GM18502 (cell line): ENCODE measurements at regions not wholly inside any gene's neighbourhood (a gene's known extent, or its start where the extent isn't known, plus 50 kb on each side); places are given as distances from the start of the nearest gene placed in this dataset.

Experiments used
- ATAC-seq: cut with Tn5 transposase; IDR thresholded peaks from one replicate; pipeline ENCODE4 v1.9.1; 2021; ENCODE audit warnings: mild to moderate bottlenecking; ENCODE audit not compliant: unreplicated experiment, poor library complexity

GRCh38 chr5:88666761-88667495 lies 216.1 kb downstream of the MEF2C start:
- peak; percentile 77 for ATAC-seq

GRCh38 chr5:88665750-88666215 lies 217.2 kb downstream of the MEF2C start:
- no peak for ATAC-seq

GRCh38 chr5:88664645-88665044 lies 218.3 kb downstream of the MEF2C start:
- no peak for ATAC-seq

DNA sequence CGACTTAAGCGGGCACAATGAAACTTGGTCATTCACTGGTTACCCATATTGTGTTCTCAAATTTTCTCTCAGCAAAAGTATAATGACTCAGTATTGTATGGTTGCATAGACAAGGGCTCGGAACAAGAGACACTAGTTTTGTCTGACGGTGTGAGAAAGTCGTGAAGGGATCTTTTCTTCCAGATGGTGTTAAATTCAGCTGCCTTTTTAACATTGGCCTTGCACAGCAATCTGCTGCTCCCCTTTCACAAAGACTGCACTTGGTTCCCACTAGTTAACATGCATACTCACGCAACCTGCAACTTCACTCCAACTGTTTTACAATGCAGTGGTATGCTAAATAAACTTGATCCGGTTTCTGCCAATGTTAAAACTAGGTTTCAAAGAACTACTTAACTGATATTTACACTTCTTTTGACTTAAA lies 219.2 kb downstream of the MEF2C start:
- ATAC-seq: no peak

DNA sequence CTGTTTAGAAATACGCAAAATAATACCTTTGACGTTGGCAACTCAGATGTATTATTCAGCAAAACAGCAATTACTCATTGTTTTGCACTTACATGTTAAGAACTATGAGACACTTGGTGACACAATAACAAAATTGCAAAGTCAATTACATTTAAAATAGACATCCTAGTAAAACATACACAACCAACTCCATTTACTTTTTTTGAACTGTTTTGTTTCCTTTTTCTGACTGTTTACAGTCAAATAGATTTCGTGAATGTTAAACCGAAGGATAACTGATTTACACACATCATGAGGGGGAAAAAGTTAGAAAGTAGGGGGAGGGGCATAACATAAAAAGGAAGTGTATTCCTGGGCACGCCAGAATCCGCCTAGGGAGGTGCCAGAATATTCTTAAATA lies 220.1 kb downstream of the MEF2C start:
- ATAC-seq: no peak

- ATAC-seq: no peak
Observed at GRCh38 chr5:88661806-88662207, 221.2 kb downstream of the MEF2C start.

- ATAC-seq: peak; percentile 75
Observed at GRCh38 chr5:88660947-88661805, 221.8 kb downstream of the MEF2C start.

GRCh38 chr5:88660264-88660946 lies 222.6 kb downstream of the MEF2C start:
- peak; percentile 41 for ATAC-seq

DNA sequence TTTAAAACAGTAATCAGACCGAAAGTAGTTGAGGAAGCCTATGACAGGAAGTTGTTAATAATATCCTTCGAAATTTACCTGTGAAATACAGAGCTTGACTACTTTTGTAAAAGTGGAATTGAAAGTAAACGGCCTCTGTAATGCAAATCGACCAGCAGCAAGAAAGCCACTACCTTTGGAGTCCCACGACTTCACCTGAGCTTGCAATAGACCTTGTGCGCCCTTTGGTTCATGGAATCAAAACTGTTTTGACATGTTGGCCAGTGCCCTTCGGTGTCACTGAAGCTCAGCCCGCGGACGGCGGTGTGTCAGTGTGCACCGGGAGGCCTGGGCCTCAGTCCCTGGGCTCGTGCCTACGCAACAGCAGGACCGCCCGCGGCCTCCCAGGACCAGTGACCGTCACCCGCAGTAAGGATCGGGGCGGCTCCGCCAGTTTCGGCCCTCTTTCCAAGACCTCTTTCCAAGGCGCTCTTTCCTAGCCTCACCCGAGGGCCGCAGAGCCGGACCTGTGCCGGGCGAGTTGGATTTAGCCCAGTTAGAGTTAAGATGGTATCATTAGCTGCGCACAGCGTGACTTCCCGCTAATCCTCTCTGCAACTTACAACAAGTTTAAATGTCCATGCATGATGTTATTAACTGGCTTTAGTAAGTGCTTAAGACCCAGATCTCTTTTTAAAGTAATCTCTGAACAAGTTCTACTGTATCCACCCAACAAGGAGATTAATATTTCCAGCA lies 223.3 kb downstream of the MEF2C start:
- peak; percentile 57 for ATAC-seq

GRCh38 chr5:88658886-88659285 lies 224.1 kb downstream of the MEF2C start:
- ATAC-seq: no peak

GRCh38 chr5:88657906-88658775 lies 224.8 kb downstream of the MEF2C start:
- no peak for ATAC-seq

- ATAC-seq: no peak
Observed at GRCh38 chr5:88657136-88657535, 225.8 kb downstream of the MEF2C start.

DNA sequence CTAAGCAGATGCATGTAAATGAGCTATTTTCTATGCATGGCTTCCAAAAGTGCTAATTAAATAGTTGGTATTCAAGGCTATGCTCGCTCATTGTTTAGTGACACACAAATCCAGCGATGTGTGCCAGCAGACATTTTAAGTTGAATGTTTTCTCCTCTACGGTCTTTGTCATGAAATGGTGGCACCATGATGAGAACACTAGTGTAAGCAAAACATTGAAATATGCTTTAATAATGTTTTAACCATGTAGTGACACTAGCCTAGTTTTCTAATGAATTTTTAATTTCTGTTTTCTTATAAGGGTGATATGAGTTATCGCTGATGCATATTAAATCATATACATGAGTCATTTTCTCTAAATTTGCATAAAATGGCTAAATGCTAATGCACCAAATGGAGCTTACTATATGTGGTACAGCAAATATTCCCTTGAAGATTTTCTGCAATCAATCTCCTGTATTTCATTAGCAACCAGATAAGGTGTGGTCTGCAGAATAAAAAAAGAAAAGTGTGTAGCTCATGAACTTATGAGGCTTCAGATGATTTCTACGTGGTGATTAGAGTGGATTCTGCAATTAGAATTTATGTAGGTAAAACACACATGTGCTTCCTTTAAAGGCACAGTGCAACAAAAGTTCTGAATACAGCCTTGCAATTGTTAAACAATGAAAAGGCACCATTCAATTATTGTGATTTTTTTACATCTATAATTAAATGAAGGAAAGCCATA lies 226.6 kb downstream of the MEF2C start:
- no peak for ATAC-seq

- no peak for ATAC-seq
Observed at GRCh38 chr5:88653471-88653870, 229.5 kb downstream of the MEF2C start.

DNA sequence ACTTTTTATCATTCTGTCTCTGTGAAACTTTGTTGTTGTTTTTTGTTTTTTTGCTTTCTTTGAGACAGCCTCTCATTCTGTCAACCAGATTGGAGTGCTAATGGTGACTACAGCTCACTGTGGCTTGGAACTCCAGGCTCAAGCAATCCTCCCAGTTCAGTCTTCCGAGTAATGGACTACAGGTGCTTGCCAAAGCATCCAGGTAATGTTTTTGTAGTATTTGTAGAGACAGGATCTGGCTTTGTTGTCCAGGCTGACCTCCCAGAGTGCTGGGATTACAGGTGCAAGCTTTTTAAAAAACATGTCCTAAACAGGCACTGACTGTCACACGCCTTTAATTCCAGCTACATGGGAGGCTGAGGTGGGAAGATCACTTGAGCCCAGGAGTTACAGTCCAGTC lies 235.1 kb downstream of the MEF2C start:
- no peak for ATAC-seq

DNA sequence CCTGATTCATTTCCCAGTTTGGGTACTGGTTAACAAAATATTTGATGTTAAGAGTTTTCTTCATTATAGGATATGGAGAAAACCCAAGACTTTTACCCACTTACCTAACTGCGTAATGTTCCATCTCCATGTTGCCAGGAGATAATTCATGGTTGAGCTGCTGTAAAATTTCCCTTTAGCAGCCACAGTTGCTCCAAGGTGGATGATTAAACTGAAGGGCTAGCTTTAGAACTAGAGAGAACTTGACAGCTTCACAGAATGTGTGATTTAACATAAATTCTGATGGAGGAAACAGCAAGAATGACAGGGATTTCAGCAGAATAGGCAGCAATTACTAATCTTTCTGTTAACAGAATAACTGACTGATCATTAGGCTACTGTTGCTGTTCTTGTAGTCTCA lies 236.1 kb downstream of the MEF2C start:
- ATAC-seq: no peak

- ATAC-seq: no peak
Observed at GRCh38 chr5:88644676-88645075, 238.3 kb downstream of the MEF2C start.

- no peak for ATAC-seq
Observed at GRCh38 chr5:88643315-88643714, 239.7 kb downstream of the MEF2C start.

DNA sequence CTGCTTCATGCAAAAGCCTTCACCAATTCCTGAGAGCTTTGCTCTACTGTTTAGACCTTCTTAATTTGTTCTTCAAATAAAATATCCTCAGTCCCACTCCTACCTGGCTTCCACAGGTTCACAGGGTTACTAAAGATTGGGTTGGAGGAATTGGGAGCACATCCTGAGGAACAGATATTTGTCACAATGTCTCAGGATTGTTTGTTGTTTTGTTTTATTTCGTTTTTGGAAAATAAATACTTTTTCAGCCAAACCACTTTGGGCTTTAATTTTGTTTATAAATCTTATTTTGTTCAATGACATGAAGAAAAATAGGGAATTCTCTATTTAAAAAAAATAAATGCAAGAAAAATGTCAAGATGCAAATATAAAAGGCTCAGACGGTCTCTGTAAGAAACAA lies 249.0 kb downstream of the MEF2C start:
- no peak for ATAC-seq
